H9 (cell line): ENCODE measurements at regions not wholly inside any gene's neighbourhood (a gene's known extent, or its start where the extent isn't known, plus 50 kb on each side); places are given as distances from the start of the nearest gene placed in this dataset.

Experiments
- DNase-seq: peaks from one replicate; pipeline ENCODE4 v3.0.0-alpha.2; 2017
- H2AFZ ChIP-seq: one replicate; pipeline ENCODE4 v1.6.1; 2013; ENCODE audit warnings: mild to moderate bottlenecking, low read length, control low read depth, moderate library complexity
- H2AK5ac ChIP-seq: 2 replicates; pipeline ENCODE4 v1.6.1; 2013; ENCODE audit warnings: low read length, control low read depth, mixed read lengths; ENCODE audit not compliant: insufficient read length
- H2BK120ac ChIP-seq: one replicate; pipeline ENCODE4 v1.6.1; 2013; ENCODE audit warnings: low read depth, mild to moderate bottlenecking, low read length, control low read depth, inconsistent platforms; ENCODE audit not compliant: poor library complexity, severe bottlenecking
- H2BK12ac ChIP-seq: 2 replicates; pipeline ENCODE4 v1.6.1; 2013; ENCODE audit warnings: low read length, control low read depth, mixed read lengths, low read depth; ENCODE audit not compliant: insufficient read length
- H2BK15ac ChIP-seq: 2 replicates; pipeline ENCODE4 v1.6.1; 2013; ENCODE audit warnings: low read depth, low read length, control low read depth
- H2BK20ac ChIP-seq: one replicate; pipeline ENCODE4 v1.6.1; 2013; ENCODE audit warnings: low read depth, mild to moderate bottlenecking, low read length, control low read depth, inconsistent platforms; ENCODE audit not compliant: poor library complexity, severe bottlenecking
- H2BK5ac ChIP-seq: 2 replicates; pipeline ENCODE4 v1.6.1; 2013; ENCODE audit warnings: low read length, control low read depth, mixed read lengths; ENCODE audit not compliant: insufficient read length
- H3K14ac ChIP-seq: 2 replicates; pipeline ENCODE4 v1.6.1; 2013; ENCODE audit warnings: low read length, control low read depth; ENCODE audit not compliant: insufficient read depth
- H3K18ac ChIP-seq: 2 replicates; pipeline ENCODE4 v1.6.1; 2013; ENCODE audit warnings: low read depth, mild to moderate bottlenecking, mixed read lengths, low read length, control low read depth; ENCODE audit not compliant: insufficient read length
- H3K23ac ChIP-seq: 2 replicates; pipeline ENCODE4 v1.6.1; 2013; ENCODE audit warnings: low read length, control low read depth, mixed read lengths, low read depth; ENCODE audit not compliant: insufficient read length
- H3K23me2 ChIP-seq: 2 replicates; pipeline ENCODE4 v1.6.1; 2013; ENCODE audit warnings: low read depth, mild to moderate bottlenecking, mixed read lengths, low read length, control low read depth; ENCODE audit not compliant: insufficient read length, poor library complexity, severe bottlenecking
- H3K27ac ChIP-seq: 2 replicates; pipeline ENCODE4 v1.5.1; 2013; ENCODE audit warnings: low read length, control low read depth, mixed read lengths, low read depth; ENCODE audit not compliant: insufficient read length
- H3K27me3 ChIP-seq: 2 replicates; pipeline ENCODE4 v1.6.1; 2013; ENCODE audit warnings: low read length, control low read depth, inconsistent platforms; ENCODE audit not compliant: insufficient read depth
- H3K4ac ChIP-seq: 2 replicates; pipeline ENCODE4 v1.6.1; 2013; ENCODE audit warnings: low read depth, mild to moderate bottlenecking, control low read depth, inconsistent platforms, low read length, moderate library complexity
- H3K4me1 ChIP-seq: 2 replicates; pipeline ENCODE4 v1.6.1; 2013; ENCODE audit warnings: low read length, control low read depth, inconsistent platforms; ENCODE audit not compliant: insufficient read depth
- H3K4me2 ChIP-seq: 2 replicates; pipeline ENCODE4 v1.6.1; 2013; ENCODE audit warnings: low read length, control low read depth, mixed read lengths; ENCODE audit not compliant: insufficient read length, insufficient read depth
- H3K56ac ChIP-seq: 2 replicates; pipeline ENCODE4 v1.6.1; 2013; ENCODE audit warnings: low read depth, mild to moderate bottlenecking, mixed read lengths, low read length, control low read depth; ENCODE audit not compliant: insufficient read length
- H3K79me1 ChIP-seq: 2 replicates; pipeline ENCODE4 v1.6.1; 2013; ENCODE audit warnings: low read depth, mild to moderate bottlenecking, moderate library complexity, low read length, control low read depth, inconsistent platforms; ENCODE audit not compliant: insufficient read depth, poor library complexity, severe bottlenecking
- H3K79me2 ChIP-seq: 2 replicates; pipeline ENCODE4 v1.6.1; 2013; ENCODE audit warnings: low read length, control low read depth, inconsistent platforms; ENCODE audit not compliant: insufficient read depth
- H3K9ac ChIP-seq: 2 replicates; pipeline ENCODE4 v1.6.1; 2013; ENCODE audit warnings: low read length, control low read depth, mixed read lengths; ENCODE audit not compliant: insufficient read length; ENCODE audit errors: extremely low read depth
- H3K9me3 ChIP-seq: one replicate; pipeline ENCODE4 v1.6.1; 2013; ENCODE audit warnings: low read depth, low read length, inconsistent platforms; ENCODE audit not compliant: control insufficient read depth
- H3T11ph ChIP-seq: one replicate; pipeline ENCODE4 v1.6.1; 2013; ENCODE audit warnings: mild to moderate bottlenecking, low read length, control low read depth, inconsistent platforms
- H4K20me1 ChIP-seq: one replicate; pipeline ENCODE4 v1.6.1; 2013; ENCODE audit not compliant: control insufficient read depth, insufficient read length, insufficient read depth
- H4K5ac ChIP-seq: 2 replicates; pipeline ENCODE4 v1.6.1; 2013; ENCODE audit warnings: low read depth, mild to moderate bottlenecking, mixed read lengths, low read length, control low read depth; ENCODE audit not compliant: insufficient read length
- H4K8ac ChIP-seq: replicated peaks from 2 replicates; pipeline ENCODE4 v1.6.1; 2013; ENCODE audit warnings: low read length, control low read depth, mixed read lengths, low read depth; ENCODE audit not compliant: insufficient read length
- H4K91ac ChIP-seq: 2 replicates; pipeline ENCODE4 v1.6.1; 2013; ENCODE audit warnings: low read depth, mild to moderate bottlenecking, moderate library complexity, mixed read lengths, low read length, control low read depth; ENCODE audit not compliant: insufficient read length
- H3K27ac Mint-ChIP-seq, 3 experiments: 2 replicates in 2 of 3; 3 replicates in 1 of 3; pipeline ENCODE4 v1.8.0; 2020 to 2021; ENCODE audit warnings: mixed read lengths in 3 of 3, mild to moderate bottlenecking in 1 of 3, moderate library complexity in 1 of 3
- H3K27me3 Mint-ChIP-seq: 2 replicates; pipeline ENCODE4 v1.8.0; 2021; ENCODE audit warnings: low read depth, mild to moderate bottlenecking, moderate library complexity, mixed read lengths
- H3K36me3 Mint-ChIP-seq, 3 experiments: 2 replicates in 2 of 3; 3 replicates in 1 of 3; pipeline ENCODE4 v1.8.0; 2020 to 2021; ENCODE audit warnings: low read depth in 3 of 3, mixed read lengths in 3 of 3; ENCODE audit not compliant: insufficient read depth in 1 of 3
- H3K4me1 Mint-ChIP-seq, 2 experiments: 2 replicates each; pipeline ENCODE4 v1.8.0; 2020; ENCODE audit warnings: mixed read lengths in 2 of 2
- H3K4me3 Mint-ChIP-seq, 2 experiments: 2 replicates in 1 of 2; 3 replicates in 1 of 2; pipeline ENCODE4 v1.8.0; 2020 to 2021; ENCODE audit warnings: mild to moderate bottlenecking in 2 of 2, mixed read lengths in 2 of 2, moderate library complexity in 1 of 2
- H3K9me3 Mint-ChIP-seq, 2 experiments: 2 replicates in 1 of 2; 3 replicates in 1 of 2; pipeline ENCODE4 v1.8.0; 2020; ENCODE audit warnings: mild to moderate bottlenecking in 2 of 2, mixed read lengths in 2 of 2, moderate library complexity in 1 of 2
- WGBS: extraction: QIAGEN DNeasy Blood & Tissue Kit; methylation state at CpG from one replicate; pipeline ENCODE4 v1.1.7; 2013; ENCODE audit warnings: missing lambda C conversion rate, low lambda C conversion rate, mixed read lengths; ENCODE audit not compliant: insufficient read length; ENCODE audit errors: extremely low coverage; 5-methylcytosine and 5-hydroxymethylcytosine counted together
- TF ChIP-seq, protein P1 (sequence below): fragments of 200-600 bp; sonication (generic); conservative IDR thresholded peaks from 3 replicates; pipeline ENCODE4 v1.8.0; 2021; ENCODE audit warnings: antibody characterized with exemption, mild to moderate bottlenecking

DNA sequence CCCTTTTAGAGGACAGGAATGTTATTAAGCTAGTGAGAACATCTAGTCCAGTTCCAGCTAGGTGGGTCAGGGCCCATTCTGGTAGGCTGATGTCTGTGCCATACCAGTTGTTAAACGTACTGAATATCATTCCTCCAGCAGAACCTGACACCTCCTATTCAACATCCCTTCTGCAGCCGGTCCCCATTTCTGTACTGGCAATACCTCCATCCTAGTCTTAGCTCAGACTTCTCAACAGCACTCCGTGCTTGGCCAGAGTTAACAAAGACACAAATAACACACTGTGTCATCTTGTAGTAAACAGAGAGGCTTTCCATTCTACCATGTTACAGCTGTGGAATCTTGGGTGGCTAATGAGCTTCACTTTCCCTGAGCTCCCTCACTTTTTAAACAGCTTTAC, 94.3 kb upstream of the PDE3A start:
- peak overlapping the region in 1 of 3 experiments; percentile 65; a peak in 2 of 7 replicates for H3K27ac Mint-ChIP-seq
- WGBS = no CpG with 5 or more reads among the region's 3 CpGs

More for the DNA sequence above, 94.3 kb upstream of the PDE3A start:
- no peaks in the 10 kb centered on the region for H4K20me1 ChIP-seq
- H4K91ac ChIP-seq = no peak overlapping the region
- H2BK5ac ChIP-seq = no peak overlapping the region
- no peak overlapping the region for H4K5ac ChIP-seq
- no peaks in the 10 kb centered on the region for H3K27me3 ChIP-seq
- no peak overlapping the region for H2AK5ac ChIP-seq
- H2BK20ac ChIP-seq = no peak overlapping the region
- Mint-ChIP-seq H3K9me3 (no peaks in the 10 kb centered on the region), H3K4me1 (peaks cover 5% of the 10 kb centered on the region in 2 experiments; a peak in 3 of 4 replicates), H3K27me3 (no peaks in the 10 kb centered on the region; the same call in 1 of the 2 replicates), H3K4me3 (no peak overlapping the region), H3K36me3 (no peaks in the 10 kb centered on the region)
- H3K4ac ChIP-seq = no peak overlapping the region
- H3K79me1 ChIP-seq = no peaks in the 10 kb centered on the region
- no peak overlapping the region for H3K56ac ChIP-seq
- no peak for DNase-seq
- H3K79me2 ChIP-seq = no peaks in the 10 kb centered on the region
- H3T11ph ChIP-seq = no peak overlapping the region
- no peak overlapping the region for H3K9ac ChIP-seq
- no peak overlapping the region for H3K23ac ChIP-seq
- no peak overlapping the region; the same call in 1 of the 2 replicates for H2BK15ac ChIP-seq
- H3K4me2 ChIP-seq = no peak overlapping the region
- H2BK120ac ChIP-seq = no peak overlapping the region
- no peak overlapping the region for H3K18ac ChIP-seq
- H2AFZ ChIP-seq = peak overlapping the region; percentile 17
- no peak overlapping the region for H3K14ac ChIP-seq
- H2BK12ac ChIP-seq = no peak overlapping the region
- no peak overlapping the region for H3K27ac ChIP-seq
- TF ChIP-seq, protein P1, sequence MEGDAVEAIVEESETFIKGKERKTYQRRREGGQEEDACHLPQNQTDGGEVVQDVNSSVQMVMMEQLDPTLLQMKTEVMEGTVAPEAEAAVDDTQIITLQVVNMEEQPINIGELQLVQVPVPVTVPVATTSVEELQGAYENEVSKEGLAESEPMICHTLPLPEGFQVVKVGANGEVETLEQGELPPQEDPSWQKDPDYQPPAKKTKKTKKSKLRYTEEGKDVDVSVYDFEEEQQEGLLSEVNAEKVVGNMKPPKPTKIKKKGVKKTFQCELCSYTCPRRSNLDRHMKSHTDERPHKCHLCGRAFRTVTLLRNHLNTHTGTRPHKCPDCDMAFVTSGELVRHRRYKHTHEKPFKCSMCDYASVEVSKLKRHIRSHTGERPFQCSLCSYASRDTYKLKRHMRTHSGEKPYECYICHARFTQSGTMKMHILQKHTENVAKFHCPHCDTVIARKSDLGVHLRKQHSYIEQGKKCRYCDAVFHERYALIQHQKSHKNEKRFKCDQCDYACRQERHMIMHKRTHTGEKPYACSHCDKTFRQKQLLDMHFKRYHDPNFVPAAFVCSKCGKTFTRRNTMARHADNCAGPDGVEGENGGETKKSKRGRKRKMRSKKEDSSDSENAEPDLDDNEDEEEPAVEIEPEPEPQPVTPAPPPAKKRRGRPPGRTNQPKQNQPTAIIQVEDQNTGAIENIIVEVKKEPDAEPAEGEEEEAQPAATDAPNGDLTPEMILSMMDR = no peak
- no peak overlapping the region for H4K8ac ChIP-seq
- H3K9me3 ChIP-seq = no peaks in the 10 kb centered on the region
- peaks cover 4% of the 10 kb centered on the region; the same call in 1 of the 2 replicates for H3K4me1 ChIP-seq
- no peaks in the 10 kb centered on the region for H3K23me2 ChIP-seq
